ENCODE measurements at regions not wholly inside any gene's neighbourhood (a gene's known extent, or its start where the extent isn't known, plus 50 kb on each side); places are given as distances from the start of the nearest gene placed in this dataset.

GRCh38 chr16:61263400-61263799, 772.8 kb downstream of the CDH8 start:
- Histone ChIP-seq H3K36me3 (ENCODE audit: control insufficient read depth, low read depth, low read length) (no peaks in the 10 kb centered on the region), H3K9me3 (ENCODE audit: control insufficient read depth, low read depth, low read length) (no peaks in the 10 kb centered on the region), H3K4me1 (ENCODE audit: control insufficient read depth, low read depth, low read length) (peaks cover 3% of the 10 kb centered on the region), H3K27ac (ENCODE audit: low read length) (no peak overlapping the region), H3K4me3 (ENCODE audit: low read length) (no peak overlapping the region), H3K9ac (ENCODE audit: low read length) (no peak overlapping the region), H3K27me3 (ENCODE audit: control insufficient read depth, insufficient read depth, low read length) (no peaks in the 10 kb centered on the region)

GRCh38 chr16:61261315-61261714, 774.9 kb downstream of the CDH8 start:
- Histone ChIP-seq H3K9ac (ENCODE audit: low read length) (no peak overlapping the region), H3K27ac (ENCODE audit: low read length) (no peak overlapping the region), H3K27me3 (ENCODE audit: control insufficient read depth, insufficient read depth, low read length) (no peaks in the 10 kb centered on the region)

GRCh38 chr16:61246592-61246991, 789.6 kb downstream of the CDH8 start:
- no peaks in the 10 kb centered on the region for H3K4me1 ChIP-seq (ENCODE audit: control insufficient read depth, low read depth, low read length)
- no peak overlapping the region for H3K4me3 ChIP-seq (ENCODE audit: low read length)
- no peaks in the 10 kb centered on the region for H3K9me3 ChIP-seq (ENCODE audit: control insufficient read depth, low read depth, low read length)
- no peak overlapping the region for H3K9ac ChIP-seq (ENCODE audit: low read length)
- H3K27ac ChIP-seq (ENCODE audit: low read length) = no peak overlapping the region
- H3K36me3 ChIP-seq (ENCODE audit: control insufficient read depth, low read depth, low read length) = no peaks in the 10 kb centered on the region
- no peaks in the 10 kb centered on the region for H3K27me3 ChIP-seq (ENCODE audit: control insufficient read depth, insufficient read depth, low read length)

More at GRCh38 chr16:61261315-61261714, 774.9 kb downstream of the CDH8 start:
- Histone ChIP-seq H3K4me1 (ENCODE audit: control insufficient read depth, low read depth, low read length) (peaks cover 3% of the 10 kb centered on the region), H3K36me3 (ENCODE audit: control insufficient read depth, low read depth, low read length) (no peaks in the 10 kb centered on the region), H3K4me3 (ENCODE audit: low read length) (no peak overlapping the region), H3K9me3 (ENCODE audit: control insufficient read depth, low read depth, low read length) (no peaks in the 10 kb centered on the region)

- Histone ChIP-seq H3K27me3 (ENCODE audit: control insufficient read depth, insufficient read depth, low read length) (no peaks in the 10 kb centered on the region), H3K27ac (ENCODE audit: low read length) (no peak overlapping the region), H3K9me3 (ENCODE audit: control insufficient read depth, low read depth, low read length) (no peaks in the 10 kb centered on the region), H3K36me3 (ENCODE audit: control insufficient read depth, low read depth, low read length) (no peaks in the 10 kb centered on the region), H3K9ac (ENCODE audit: low read length) (no peak overlapping the region), H3K4me1 (ENCODE audit: control insufficient read depth, low read depth, low read length) (no peaks in the 10 kb centered on the region), H3K4me3 (ENCODE audit: low read length) (no peak overlapping the region)
Observed at GRCh38 chr16:61243954-61244353, 792.3 kb downstream of the CDH8 start.

- H3K27ac ChIP-seq (ENCODE audit: low read length) = no peak overlapping the region
- no peaks in the 10 kb centered on the region for H3K4me1 ChIP-seq (ENCODE audit: control insufficient read depth, low read depth, low read length)
- H3K9ac ChIP-seq (ENCODE audit: low read length) = no peak overlapping the region
- no peaks in the 10 kb centered on the region for H3K36me3 ChIP-seq (ENCODE audit: control insufficient read depth, low read depth, low read length)
- no peak overlapping the region for H3K4me3 ChIP-seq (ENCODE audit: low read length)
- H3K27me3 ChIP-seq (ENCODE audit: control insufficient read depth, insufficient read depth, low read length) = no peaks in the 10 kb centered on the region
- H3K9me3 ChIP-seq (ENCODE audit: control insufficient read depth, low read depth, low read length) = no peaks in the 10 kb centered on the region
Observed at GRCh38 chr16:61237884-61238485, 798.3 kb downstream of the CDH8 start.

- Histone ChIP-seq H3K36me3 (ENCODE audit: control insufficient read depth, low read depth, low read length) (no peaks in the 10 kb centered on the region), H3K9me3 (ENCODE audit: control insufficient read depth, low read depth, low read length) (no peaks in the 10 kb centered on the region), H3K27me3 (ENCODE audit: control insufficient read depth, insufficient read depth, low read length) (no peaks in the 10 kb centered on the region), H3K4me1 (ENCODE audit: control insufficient read depth, low read depth, low read length) (no peaks in the 10 kb centered on the region), H3K4me3 (ENCODE audit: low read length) (no peak overlapping the region), H3K27ac (ENCODE audit: low read length) (no peak overlapping the region), H3K9ac (ENCODE audit: low read length) (no peak overlapping the region)
Observed at GRCh38 chr16:61233713-61234112, 802.5 kb downstream of the CDH8 start.

GRCh38 chr16:61228371-61228770, 807.9 kb downstream of the CDH8 start:
- Histone ChIP-seq H3K4me1 (ENCODE audit: control insufficient read depth, low read depth, low read length) (no peaks in the 10 kb centered on the region), H3K27ac (ENCODE audit: low read length) (no peak overlapping the region), H3K9me3 (ENCODE audit: control insufficient read depth, low read depth, low read length) (no peaks in the 10 kb centered on the region), H3K36me3 (ENCODE audit: control insufficient read depth, low read depth, low read length) (no peaks in the 10 kb centered on the region), H3K4me3 (ENCODE audit: low read length) (no peak overlapping the region), H3K27me3 (ENCODE audit: control insufficient read depth, insufficient read depth, low read length) (no peaks in the 10 kb centered on the region), H3K9ac (ENCODE audit: low read length) (no peak overlapping the region)

- no peaks in the 10 kb centered on the region for H3K36me3 ChIP-seq (ENCODE audit: control insufficient read depth, low read depth, low read length)
- no peaks in the 10 kb centered on the region for H3K9me3 ChIP-seq (ENCODE audit: control insufficient read depth, low read depth, low read length)
- no peaks in the 10 kb centered on the region for H3K27me3 ChIP-seq (ENCODE audit: control insufficient read depth, insufficient read depth, low read length)
- H3K9ac ChIP-seq (ENCODE audit: low read length) = no peak overlapping the region
- no peak overlapping the region for H3K4me3 ChIP-seq (ENCODE audit: low read length)
- no peak overlapping the region for H3K27ac ChIP-seq (ENCODE audit: low read length)
- no peaks in the 10 kb centered on the region for H3K4me1 ChIP-seq (ENCODE audit: control insufficient read depth, low read depth, low read length)
Observed at GRCh38 chr16:61215605-61216004, 820.6 kb downstream of the CDH8 start.

GRCh38 chr16:61214780-61215179, 821.5 kb downstream of the CDH8 start:
- H3K4me1 ChIP-seq (ENCODE audit: control insufficient read depth, low read depth, low read length) = no peaks in the 10 kb centered on the region
- H3K36me3 ChIP-seq (ENCODE audit: control insufficient read depth, low read depth, low read length) = no peaks in the 10 kb centered on the region
- no peak overlapping the region for H3K9ac ChIP-seq (ENCODE audit: low read length)
- no peaks in the 10 kb centered on the region for H3K27me3 ChIP-seq (ENCODE audit: control insufficient read depth, insufficient read depth, low read length)
- H3K27ac ChIP-seq (ENCODE audit: low read length) = no peak overlapping the region
- no peaks in the 10 kb centered on the region for H3K9me3 ChIP-seq (ENCODE audit: control insufficient read depth, low read depth, low read length)
- H3K4me3 ChIP-seq (ENCODE audit: low read length) = no peak overlapping the region

GRCh38 chr16:61210076-61210475, 826.2 kb downstream of the CDH8 start:
- Histone ChIP-seq H3K36me3 (ENCODE audit: control insufficient read depth, low read depth, low read length) (no peaks in the 10 kb centered on the region), H3K9me3 (ENCODE audit: control insufficient read depth, low read depth, low read length) (no peaks in the 10 kb centered on the region), H3K4me1 (ENCODE audit: control insufficient read depth, low read depth, low read length) (no peaks in the 10 kb centered on the region), H3K27ac (ENCODE audit: low read length) (no peak overlapping the region), H3K4me3 (ENCODE audit: low read length) (no peak overlapping the region), H3K27me3 (ENCODE audit: control insufficient read depth, insufficient read depth, low read length) (no peaks in the 10 kb centered on the region), H3K9ac (ENCODE audit: low read length) (no peak overlapping the region)

GRCh38 chr16:61195006-61195405, 841.2 kb downstream of the CDH8 start:
- Histone ChIP-seq H3K27ac (ENCODE audit: low read length) (no peak overlapping the region), H3K9ac (ENCODE audit: low read length) (no peak overlapping the region), H3K27me3 (ENCODE audit: control insufficient read depth, insufficient read depth, low read length) (no peaks in the 10 kb centered on the region), H3K9me3 (ENCODE audit: control insufficient read depth, low read depth, low read length) (no peaks in the 10 kb centered on the region), H3K4me3 (ENCODE audit: low read length) (no peak overlapping the region), H3K36me3 (ENCODE audit: control insufficient read depth, low read depth, low read length) (no peaks in the 10 kb centered on the region), H3K4me1 (ENCODE audit: control insufficient read depth, low read depth, low read length) (no peaks in the 10 kb centered on the region)

GRCh38 chr16:61194573-61194972, 841.7 kb downstream of the CDH8 start:
- Histone ChIP-seq H3K27ac (ENCODE audit: low read length) (no peak overlapping the region), H3K4me1 (ENCODE audit: control insufficient read depth, low read depth, low read length) (no peaks in the 10 kb centered on the region), H3K9ac (ENCODE audit: low read length) (no peak overlapping the region), H3K36me3 (ENCODE audit: control insufficient read depth, low read depth, low read length) (no peaks in the 10 kb centered on the region), H3K4me3 (ENCODE audit: low read length) (no peak overlapping the region), H3K27me3 (ENCODE audit: control insufficient read depth, insufficient read depth, low read length) (no peaks in the 10 kb centered on the region), H3K9me3 (ENCODE audit: control insufficient read depth, low read depth, low read length) (no peaks in the 10 kb centered on the region)

All from iPS-18a (cell line).